ENCODE measurements at regions not wholly inside any gene's neighbourhood (a gene's known extent, or its start where the extent isn't known, plus 50 kb on each side); places are given as distances from the start of the nearest gene placed in this dataset.
"Not testable (repeated sequence)": the region's sequence is repeated elsewhere in the genome, so short reads cannot be mapped to it uniquely, and the experiment has no call there.

- no peak for DNase-seq (ENCODE audit: low spot score)
Observed at GRCh38 chr9:110123341-110124095, 84.4 kb downstream of the C9orf152 start.

- no peak for DNase-seq (ENCODE audit: low spot score)
Observed at GRCh38 chr9:110124439-110124838, 83.5 kb downstream of the C9orf152 start.

- DNase-seq (ENCODE audit: low spot score) = peak; percentile 78
Observed at GRCh38 chr9:110125207-110125751, 82.7 kb downstream of the C9orf152 start.

GRCh38 chr9:110125763-110126351, 82.1 kb downstream of the C9orf152 start:
- no peak for DNase-seq (ENCODE audit: low spot score)

GRCh38 chr9:110126499-110126941, 81.4 kb downstream of the C9orf152 start:
- no peak for DNase-seq (ENCODE audit: low spot score)

GRCh38 chr9:110126986-110127864, 80.7 kb downstream of the C9orf152 start:
- DNase-seq (ENCODE audit: low spot score) = peak; percentile 80

GRCh38 chr9:110128664-110129329, 79.2 kb downstream of the C9orf152 start:
- no peak for DNase-seq (ENCODE audit: low spot score)

- no peak for DNase-seq (ENCODE audit: low spot score)
Observed at GRCh38 chr9:110129425-110129824, 78.5 kb downstream of the C9orf152 start.

- no peak for DNase-seq (ENCODE audit: low spot score)
Observed at GRCh38 chr9:110130211-110130610, 77.7 kb downstream of the C9orf152 start.

- no peak for DNase-seq (ENCODE audit: low spot score)
Observed at GRCh38 chr9:110130791-110131416, 77.1 kb downstream of the C9orf152 start.

- DNase-seq (ENCODE audit: low spot score) = no peak
Observed at GRCh38 chr9:110131499-110131898, 76.5 kb downstream of the C9orf152 start.

GRCh38 chr9:110132531-110132930, 75.4 kb downstream of the C9orf152 start:
- DNase-seq (ENCODE audit: low spot score) = not testable (repeated sequence)

- no peak for DNase-seq (ENCODE audit: low spot score)
Observed at GRCh38 chr9:110133059-110133458, 74.9 kb downstream of the C9orf152 start.

- no peak for DNase-seq (ENCODE audit: low spot score)
Observed at GRCh38 chr9:110133608-110134210, 74.2 kb downstream of the C9orf152 start.

- DNase-seq (ENCODE audit: low spot score) = no peak
Observed at GRCh38 chr9:110135846-110136245, 72.1 kb downstream of the C9orf152 start.

GRCh38 chr9:110136802-110137201, 71.2 kb downstream of the C9orf152 start:
- no peak for DNase-seq (ENCODE audit: low spot score)

- DNase-seq (ENCODE audit: low spot score) = no peak
Observed at GRCh38 chr9:110140276-110140675, 67.7 kb downstream of the C9orf152 start.

- DNase-seq (ENCODE audit: low spot score) = no peak
Observed at GRCh38 chr9:110141227-110141793, 66.6 kb downstream of the C9orf152 start.

- no peak for DNase-seq (ENCODE audit: low spot score)
Observed at GRCh38 chr9:110142253-110142652, 65.7 kb downstream of the C9orf152 start.

- no peak for DNase-seq (ENCODE audit: low spot score)
Observed at GRCh38 chr9:110142868-110143481, 65.0 kb downstream of the C9orf152 start.
